ENCODE measurements at regions not wholly inside any gene's neighbourhood (a gene's known extent, or its start where the extent isn't known, plus 50 kb on each side); places are given as distances from the start of the nearest gene placed in this dataset.
"Not testable (repeated sequence)": the region's sequence is repeated elsewhere in the genome, so short reads cannot be mapped to it uniquely, and the experiment has no call there.

GRCh38 chr10:23786594-23786993 is 347.7 kb downstream of the OTUD1 start:
- POLR2A ChIA-PET: no interaction called here
- TF ChIP-seq, protein P1, sequence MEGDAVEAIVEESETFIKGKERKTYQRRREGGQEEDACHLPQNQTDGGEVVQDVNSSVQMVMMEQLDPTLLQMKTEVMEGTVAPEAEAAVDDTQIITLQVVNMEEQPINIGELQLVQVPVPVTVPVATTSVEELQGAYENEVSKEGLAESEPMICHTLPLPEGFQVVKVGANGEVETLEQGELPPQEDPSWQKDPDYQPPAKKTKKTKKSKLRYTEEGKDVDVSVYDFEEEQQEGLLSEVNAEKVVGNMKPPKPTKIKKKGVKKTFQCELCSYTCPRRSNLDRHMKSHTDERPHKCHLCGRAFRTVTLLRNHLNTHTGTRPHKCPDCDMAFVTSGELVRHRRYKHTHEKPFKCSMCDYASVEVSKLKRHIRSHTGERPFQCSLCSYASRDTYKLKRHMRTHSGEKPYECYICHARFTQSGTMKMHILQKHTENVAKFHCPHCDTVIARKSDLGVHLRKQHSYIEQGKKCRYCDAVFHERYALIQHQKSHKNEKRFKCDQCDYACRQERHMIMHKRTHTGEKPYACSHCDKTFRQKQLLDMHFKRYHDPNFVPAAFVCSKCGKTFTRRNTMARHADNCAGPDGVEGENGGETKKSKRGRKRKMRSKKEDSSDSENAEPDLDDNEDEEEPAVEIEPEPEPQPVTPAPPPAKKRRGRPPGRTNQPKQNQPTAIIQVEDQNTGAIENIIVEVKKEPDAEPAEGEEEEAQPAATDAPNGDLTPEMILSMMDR (IDR thresholded peaks at IDR 0.05; ENCODE audit: insufficient read depth, low read length, missing control alignments): no peak
- CTCF ChIA-PET: no interaction called here
- H3K4me3 ChIP-seq (ENCODE audit: low read depth, low read length): no peak overlapping the region
- DNase-seq (ENCODE audit: low read depth, low spot score): no peak

DNA sequence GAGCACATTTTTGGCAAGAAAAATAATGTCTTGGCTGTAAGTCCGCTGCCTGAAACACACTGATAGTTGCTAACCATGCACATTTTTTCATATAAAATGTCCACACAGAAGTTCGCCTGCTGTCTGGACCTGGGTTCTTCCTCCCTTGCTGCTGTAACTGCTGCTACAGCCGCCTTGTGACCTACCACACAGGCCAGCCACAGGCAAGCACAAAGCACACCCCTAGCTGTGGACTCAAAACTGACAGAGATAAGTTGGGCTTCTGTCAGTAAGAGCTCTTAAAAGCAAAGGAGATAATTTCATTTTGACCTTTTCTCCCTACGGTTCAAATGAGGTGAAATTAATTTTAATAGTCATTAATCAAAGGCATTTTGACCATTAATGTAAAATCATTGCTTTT is 354.7 kb downstream of the OTUD1 start:
- no peak for DNase-seq (ENCODE audit: low read depth, low spot score)
- POLR2A ChIA-PET: no interaction called here
- TF ChIP-seq, protein P1 (IDR thresholded peaks at IDR 0.05; ENCODE audit: insufficient read depth, low read length, missing control alignments): no peak
- no peak overlapping the region for H3K4me3 ChIP-seq (ENCODE audit: low read depth, low read length)
- CTCF ChIA-PET: no interaction called here

DNA sequence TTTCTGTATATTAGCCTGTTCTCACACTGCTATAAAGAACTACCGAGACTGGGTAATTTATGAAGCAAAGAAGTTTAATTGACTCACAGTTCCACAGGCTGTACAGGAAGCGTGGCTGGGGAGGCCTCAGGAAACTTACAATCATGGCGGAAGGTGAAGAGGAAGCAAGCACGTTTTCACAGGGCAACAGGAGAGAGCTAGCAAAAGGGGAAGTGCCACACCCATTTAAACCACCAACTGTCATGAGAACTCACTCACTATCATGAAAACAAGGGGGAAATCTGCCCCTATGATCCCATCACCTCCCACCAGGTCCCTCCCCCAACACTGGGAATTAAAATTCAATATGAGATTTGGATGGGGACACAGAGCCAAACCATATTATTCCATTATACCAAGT is 358.6 kb downstream of the OTUD1 start:
- H3K4me3 ChIP-seq (ENCODE audit: low read depth, low read length); CTCF ChIA-PET; POLR2A ChIA-PET; DNase-seq (ENCODE audit: low read depth, low spot score): not testable (repeated sequence)

- no peak for DNase-seq (ENCODE audit: low read depth, low spot score)
- TF ChIP-seq, protein P1 (IDR thresholded peaks at IDR 0.05; ENCODE audit: insufficient read depth, low read length, missing control alignments): no peak
- POLR2A ChIA-PET: no interaction called here
- CTCF ChIA-PET: no interaction called here
- no peak overlapping the region for H3K4me3 ChIP-seq (ENCODE audit: low read depth, low read length)
These were observed 365.2 kb downstream of the OTUD1 start for GRCh38 chr10:23804125-23804524.

- DNase-seq (ENCODE audit: low read depth, low spot score): no peak
- TF ChIP-seq, protein P1 (IDR thresholded peaks at IDR 0.05; ENCODE audit: insufficient read depth, low read length, missing control alignments): no peak
- ChIA-PET CTCF (no interaction called here), POLR2A (no interaction called here)
- H3K4me3 ChIP-seq (ENCODE audit: low read depth, low read length): no peak overlapping the region
These were observed 374.8 kb downstream of the OTUD1 start for GRCh38 chr10:23813687-23814086.

- no peak for DNase-seq (ENCODE audit: low read depth, low spot score)
- TF ChIP-seq, protein P1 (IDR thresholded peaks at IDR 0.05; ENCODE audit: insufficient read depth, low read length, missing control alignments): no peak
- ChIA-PET POLR2A (no interaction called here), CTCF (no interaction called here)
- no peak overlapping the region for H3K4me3 ChIP-seq (ENCODE audit: low read depth, low read length)
These were observed 379.6 kb downstream of the OTUD1 start for GRCh38 chr10:23818484-23818883.

- TF ChIP-seq, protein P1 (IDR thresholded peaks at IDR 0.05; ENCODE audit: insufficient read depth, low read length, missing control alignments): no peak
- DNase-seq (ENCODE audit: low read depth, low spot score): no peak
- CTCF ChIA-PET: no interaction called here
- POLR2A ChIA-PET: no interaction called here
- no peak overlapping the region for H3K4me3 ChIP-seq (ENCODE audit: low read depth, low read length)
These were observed 381.9 kb downstream of the OTUD1 start for GRCh38 chr10:23820792-23821191.

Measured in AG04449 (cell line).